ENCODE measurements at regions not wholly inside any gene's neighbourhood (a gene's known extent, or its start where the extent isn't known, plus 50 kb on each side); places are given as distances from the start of the nearest gene placed in this dataset.

DNA sequence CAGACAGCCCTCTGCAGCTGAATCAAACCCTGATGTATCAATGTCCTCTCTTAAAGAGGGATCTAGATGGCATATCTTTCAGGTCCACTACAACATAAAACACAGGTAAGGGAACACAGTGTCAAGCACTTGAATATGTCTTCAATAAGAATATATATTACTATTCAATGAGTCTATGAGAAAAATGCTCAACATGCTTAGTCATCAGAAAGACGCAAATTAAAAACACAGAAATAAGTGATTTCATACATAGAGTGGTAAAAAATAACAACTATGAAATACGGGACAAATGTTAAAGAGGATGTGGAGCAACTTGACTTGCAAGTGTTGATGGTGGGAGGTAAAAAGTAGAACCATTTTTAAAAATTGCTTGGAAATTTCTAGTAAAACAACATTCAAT is 544.6 kb upstream of the HS3ST1 start:
- no peak for TF ChIP-seq POLR2AphosphoS5 (IDR thresholded peaks at IDR 0.05)
- TF ChIP-seq, protein P1, sequence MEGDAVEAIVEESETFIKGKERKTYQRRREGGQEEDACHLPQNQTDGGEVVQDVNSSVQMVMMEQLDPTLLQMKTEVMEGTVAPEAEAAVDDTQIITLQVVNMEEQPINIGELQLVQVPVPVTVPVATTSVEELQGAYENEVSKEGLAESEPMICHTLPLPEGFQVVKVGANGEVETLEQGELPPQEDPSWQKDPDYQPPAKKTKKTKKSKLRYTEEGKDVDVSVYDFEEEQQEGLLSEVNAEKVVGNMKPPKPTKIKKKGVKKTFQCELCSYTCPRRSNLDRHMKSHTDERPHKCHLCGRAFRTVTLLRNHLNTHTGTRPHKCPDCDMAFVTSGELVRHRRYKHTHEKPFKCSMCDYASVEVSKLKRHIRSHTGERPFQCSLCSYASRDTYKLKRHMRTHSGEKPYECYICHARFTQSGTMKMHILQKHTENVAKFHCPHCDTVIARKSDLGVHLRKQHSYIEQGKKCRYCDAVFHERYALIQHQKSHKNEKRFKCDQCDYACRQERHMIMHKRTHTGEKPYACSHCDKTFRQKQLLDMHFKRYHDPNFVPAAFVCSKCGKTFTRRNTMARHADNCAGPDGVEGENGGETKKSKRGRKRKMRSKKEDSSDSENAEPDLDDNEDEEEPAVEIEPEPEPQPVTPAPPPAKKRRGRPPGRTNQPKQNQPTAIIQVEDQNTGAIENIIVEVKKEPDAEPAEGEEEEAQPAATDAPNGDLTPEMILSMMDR (IDR thresholded peaks at IDR 0.05 in 8 of 11, conservative IDR thresholded peaks at IDR 0.05 in 3 of 11): no peak
- no peak for TF ChIP-seq POLR2A (IDR thresholded peaks at IDR 0.05)
